Thyroid gland (tissue), 4 donors: ENCODE measurements at regions not wholly inside any gene's neighbourhood (a gene's known extent, or its start where the extent isn't known, plus 50 kb on each side); places are given as distances from the start of the nearest gene placed in this dataset.

Experiments
- CTCF ChIP-seq, 6 experiments: fragments of 200-600 bp in 3 of 6; fragments of 450-650 bp in 3 of 6; sonication (generic) in 3 of 6; IDR thresholded peaks; one replicate each; pipeline ENCODE4 v1.5.1; 2016 to 2019; ENCODE audit warnings: antibody characterized with exemption in 6 of 6, mild to moderate bottlenecking in 2 of 6, inconsistent platforms in 1 of 6, moderate library complexity in 1 of 6
- POLR2A ChIP-seq, 2 donors: fragments of 450-650 bp; IDR thresholded peaks; one replicate each; pipeline ENCODE4 v1.6.1; 2017; ENCODE audit warnings: antibody characterized with exemption in 2 of 2, mild to moderate bottlenecking in 2 of 2, moderate library complexity in 1 of 2

GRCh38 chr5:106510321-106510720 is 1160.4 kb downstream of the EFNA5 start:
- TF ChIP-seq CTCF (IDR thresholded peaks at IDR 0.05) = no peak
- TF ChIP-seq POLR2A (IDR thresholded peaks at IDR 0.05) = no peak
